ENCODE measurements at regions not wholly inside any gene's neighbourhood (a gene's known extent, or its start where the extent isn't known, plus 50 kb on each side); places are given as distances from the start of the nearest gene placed in this dataset.
A peak's percentile ranks its signal among the peaks of the same experiment; 100 is the strongest.

DNA sequence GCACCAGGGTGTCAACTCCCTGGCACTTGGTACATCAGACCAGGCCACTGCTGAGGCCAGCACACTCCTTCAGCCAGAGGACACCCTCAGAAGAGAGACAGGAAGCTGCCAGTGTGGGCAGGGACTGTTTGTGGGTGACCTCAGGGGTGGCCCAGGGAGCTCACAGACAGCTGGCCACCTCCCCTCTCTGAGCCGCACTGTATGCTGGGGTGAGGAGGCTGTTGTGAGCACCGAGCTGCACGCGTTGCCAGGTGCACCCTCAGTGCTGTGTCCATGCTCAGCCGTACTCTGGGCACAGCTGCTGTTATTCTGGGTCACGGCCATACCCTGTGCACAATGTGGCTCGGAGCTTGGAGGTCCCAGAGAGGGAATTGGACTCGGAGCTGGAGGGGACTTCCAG is 61.5 kb upstream of the NANOS1 start:
- POLR2A ChIA-PET = no interaction called here
- CTCF ChIA-PET = no interaction called here

DNA sequence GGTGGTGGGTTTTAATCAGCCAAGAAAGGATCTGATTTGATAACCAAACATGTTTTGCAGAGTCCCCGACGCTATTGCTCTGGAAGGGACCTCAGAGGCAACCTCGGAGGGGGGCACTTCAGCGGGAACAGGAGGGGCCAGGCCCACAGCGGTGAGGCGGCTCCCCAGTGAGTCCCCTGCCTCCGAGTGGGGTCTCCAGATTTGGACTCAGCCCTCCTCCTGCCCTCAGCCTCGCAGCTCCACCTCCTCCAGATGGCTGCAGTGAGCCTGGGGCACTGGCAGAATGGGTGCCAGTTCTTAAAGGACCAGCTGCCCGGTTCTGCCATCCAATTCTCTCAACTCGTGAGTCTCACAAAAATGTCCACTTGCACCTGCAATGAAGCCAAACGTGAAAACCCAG is 61.0 kb upstream of the NANOS1 start:
- Histone ChIP-seq H3K27ac (ENCODE audit: low read depth, low read length) (no peak overlapping the region), H3K4me3 (ENCODE audit: low read depth, low read length) (no peak overlapping the region), H3K27me3 (ENCODE audit: control insufficient read depth, insufficient read depth, low read length) (peaks cover 37% of the 10 kb centered on the region), H3K9me3 (ENCODE audit: control insufficient read depth, insufficient read depth, low read length) (no peaks in the 10 kb centered on the region; the same call in 1 of the 2 replicates)
- ChIA-PET POLR2A (no interaction called here), CTCF (no interaction called here)
- DNase-seq (ENCODE audit: low read depth, low spot score) = no peak
- TF ChIP-seq, protein P1, sequence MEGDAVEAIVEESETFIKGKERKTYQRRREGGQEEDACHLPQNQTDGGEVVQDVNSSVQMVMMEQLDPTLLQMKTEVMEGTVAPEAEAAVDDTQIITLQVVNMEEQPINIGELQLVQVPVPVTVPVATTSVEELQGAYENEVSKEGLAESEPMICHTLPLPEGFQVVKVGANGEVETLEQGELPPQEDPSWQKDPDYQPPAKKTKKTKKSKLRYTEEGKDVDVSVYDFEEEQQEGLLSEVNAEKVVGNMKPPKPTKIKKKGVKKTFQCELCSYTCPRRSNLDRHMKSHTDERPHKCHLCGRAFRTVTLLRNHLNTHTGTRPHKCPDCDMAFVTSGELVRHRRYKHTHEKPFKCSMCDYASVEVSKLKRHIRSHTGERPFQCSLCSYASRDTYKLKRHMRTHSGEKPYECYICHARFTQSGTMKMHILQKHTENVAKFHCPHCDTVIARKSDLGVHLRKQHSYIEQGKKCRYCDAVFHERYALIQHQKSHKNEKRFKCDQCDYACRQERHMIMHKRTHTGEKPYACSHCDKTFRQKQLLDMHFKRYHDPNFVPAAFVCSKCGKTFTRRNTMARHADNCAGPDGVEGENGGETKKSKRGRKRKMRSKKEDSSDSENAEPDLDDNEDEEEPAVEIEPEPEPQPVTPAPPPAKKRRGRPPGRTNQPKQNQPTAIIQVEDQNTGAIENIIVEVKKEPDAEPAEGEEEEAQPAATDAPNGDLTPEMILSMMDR (IDR thresholded peaks at IDR 0.05; ENCODE audit: low read depth, low read length) = no peak

More for the DNA sequence above, 61.5 kb upstream of the NANOS1 start:
- TF ChIP-seq, protein P1 (IDR thresholded peaks at IDR 0.05; ENCODE audit: low read depth, low read length) = no peak
- Histone ChIP-seq H3K9me3 (ENCODE audit: control insufficient read depth, insufficient read depth, low read length) (no peaks in the 10 kb centered on the region; the same call in 1 of the 2 replicates), H3K4me3 (ENCODE audit: low read depth, low read length) (no peak overlapping the region), H3K27ac (ENCODE audit: low read depth, low read length) (no peak overlapping the region), H3K27me3 (ENCODE audit: control insufficient read depth, insufficient read depth, low read length) (peaks cover 35% of the 10 kb centered on the region)
- DNase-seq (ENCODE audit: low read depth, low spot score) = no peak

DNA sequence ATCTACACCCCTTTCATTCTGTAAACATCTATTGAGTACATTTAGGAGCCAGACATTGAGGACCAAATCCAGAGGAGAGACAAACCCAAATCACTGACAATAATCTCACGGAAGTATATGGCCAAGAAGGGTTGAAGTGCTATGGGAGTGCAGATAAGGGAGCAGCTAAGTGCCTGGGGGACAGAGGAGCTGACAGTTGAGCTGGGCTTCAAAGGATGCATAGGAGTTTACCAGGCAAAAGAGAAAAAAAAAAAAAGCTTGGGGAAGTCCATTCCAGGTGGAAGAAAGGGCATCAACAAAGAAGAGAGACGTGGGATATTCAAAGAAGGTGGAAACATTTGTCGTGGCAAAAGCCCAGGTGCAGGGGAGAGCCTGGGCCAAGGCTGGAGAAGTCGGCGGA is 60.5 kb upstream of the NANOS1 start:
- Histone ChIP-seq H3K27me3 (ENCODE audit: control insufficient read depth, insufficient read depth, low read length) (peaks cover 38% of the 10 kb centered on the region), H3K9me3 (ENCODE audit: control insufficient read depth, insufficient read depth, low read length) (no peaks in the 10 kb centered on the region; the same call in 1 of the 2 replicates), H3K27ac (ENCODE audit: low read depth, low read length) (peak overlapping the region; percentile 31), H3K4me3 (ENCODE audit: low read depth, low read length) (no peak overlapping the region)
- ChIA-PET CTCF (no interaction called here), POLR2A (no interaction called here)
- DNase-seq (ENCODE audit: low read depth, low spot score) = no peak
- TF ChIP-seq, protein P1 (IDR thresholded peaks at IDR 0.05; ENCODE audit: low read depth, low read length) = no peak

DNA sequence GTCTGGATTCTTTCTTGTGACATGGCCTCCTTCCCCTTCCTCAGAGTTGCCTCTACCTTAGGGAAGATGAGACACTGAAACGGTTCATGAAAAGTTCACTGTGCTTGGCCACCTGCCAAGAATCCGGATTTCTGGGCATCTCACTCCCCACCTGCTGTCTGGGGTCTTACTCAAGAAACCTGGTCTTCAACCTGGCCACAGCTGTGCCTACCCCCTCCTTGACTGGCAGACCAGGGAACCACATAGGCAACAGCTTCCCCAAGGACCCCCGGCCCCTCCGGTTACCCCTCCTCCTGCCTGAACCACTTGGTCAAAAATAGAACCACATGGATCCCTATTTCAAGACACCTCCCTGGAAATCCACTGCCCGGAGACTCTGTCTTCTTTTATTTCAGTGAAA is 58.7 kb upstream of the NANOS1 start:
- POLR2A ChIA-PET = interaction anchor here (0.8 kb wide), 1 partner anchor 1596 kb away, joined by 3 read pairs; no protein-coding TSS in a partner anchor
- Histone ChIP-seq H3K9me3 (ENCODE audit: control insufficient read depth, insufficient read depth, low read length) (no peaks in the 10 kb centered on the region; the same call in 1 of the 2 replicates), H3K27ac (ENCODE audit: low read depth, low read length) (no peak overlapping the region), H3K27me3 (ENCODE audit: control insufficient read depth, insufficient read depth, low read length) (peaks cover 32% of the 10 kb centered on the region), H3K4me3 (ENCODE audit: low read depth, low read length) (no peak overlapping the region)
- DNase-seq (ENCODE audit: low read depth, low spot score) = no peak
- CTCF ChIA-PET = no interaction called here
- TF ChIP-seq, protein P1 (IDR thresholded peaks at IDR 0.05; ENCODE audit: low read depth, low read length) = no peak

DNA sequence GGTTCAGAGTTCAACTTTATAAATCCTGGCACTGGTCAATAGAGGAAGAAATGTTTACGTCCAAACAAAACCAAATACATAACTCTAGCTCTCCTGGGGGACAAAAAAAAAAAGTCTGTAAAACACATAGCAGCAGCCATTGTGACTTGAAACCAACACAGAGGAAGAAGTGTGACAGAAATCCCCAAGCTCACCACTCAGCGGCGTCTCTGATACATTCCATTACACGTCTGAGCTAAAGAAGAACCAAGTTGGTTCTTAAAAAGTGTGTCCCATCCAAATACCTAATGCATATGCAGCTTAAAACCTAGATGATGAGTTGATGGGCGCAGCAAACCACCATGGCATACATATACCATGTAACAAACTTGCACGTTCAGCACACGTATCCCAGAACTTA is 58.3 kb upstream of the NANOS1 start:
- ChIA-PET POLR2A (interaction anchor here (0.8 kb wide), 1 partner anchor 1597 kb away, joined by 3 read pairs; no protein-coding TSS in a partner anchor), CTCF (no interaction called here)
- TF ChIP-seq, protein P1 (IDR thresholded peaks at IDR 0.05; ENCODE audit: low read depth, low read length) = no peak
- Histone ChIP-seq H3K9me3 (ENCODE audit: control insufficient read depth, insufficient read depth, low read length) (no peaks in the 10 kb centered on the region; the same call in 1 of the 2 replicates), H3K27me3 (ENCODE audit: control insufficient read depth, insufficient read depth, low read length) (peaks cover 32% of the 10 kb centered on the region), H3K4me3 (ENCODE audit: low read depth, low read length) (no peak overlapping the region), H3K27ac (ENCODE audit: low read depth, low read length) (no peak overlapping the region)
- DNase-seq (ENCODE audit: low read depth, low spot score) = no peak

Measured in AG04450 (cell line).